ENCODE measurements at regions not wholly inside any gene's neighbourhood (a gene's known extent, or its start where the extent isn't known, plus 50 kb on each side); places are given as distances from the start of the nearest gene placed in this dataset.

GRCh38 chr9:104334549-104334948, 169.5 kb upstream of the OR13F1 start:
- TF ChIP-seq CTCF (IDR thresholded peaks at IDR 0.05) = no peak
- DNase-seq (ENCODE audit: low spot score) = no peak
- ATAC-seq (ENCODE audit: low FRiP score) = no peak

- TF ChIP-seq CTCF (IDR thresholded peaks at IDR 0.05) = no peak
- no peak for DNase-seq (ENCODE audit: low spot score)
- ATAC-seq (ENCODE audit: low FRiP score) = no peak
Observed at GRCh38 chr9:104339692-104340091, 164.4 kb upstream of the OR13F1 start.

- DNase-seq (ENCODE audit: low spot score) (no peak), ATAC-seq (ENCODE audit: low FRiP score) (no peak)
- no peak for TF ChIP-seq CTCF (IDR thresholded peaks at IDR 0.05)
Observed at GRCh38 chr9:104342552-104342951, 161.5 kb upstream of the OR13F1 start.

GRCh38 chr9:104345061-104345460, 159.0 kb upstream of the OR13F1 start:
- no peak for TF ChIP-seq CTCF (IDR thresholded peaks at IDR 0.05)
- no peak for DNase-seq (ENCODE audit: low spot score)
- no peak for ATAC-seq (ENCODE audit: low FRiP score)

GRCh38 chr9:104350541-104350940, 153.5 kb upstream of the OR13F1 start:
- TF ChIP-seq CTCF (IDR thresholded peaks at IDR 0.05) = no peak
- ATAC-seq (ENCODE audit: low FRiP score) = no peak
- DNase-seq (ENCODE audit: low spot score) = no peak

GRCh38 chr9:104351726-104352125, 152.3 kb upstream of the OR13F1 start:
- DNase-seq (ENCODE audit: low spot score) = no peak
- no peak for ATAC-seq (ENCODE audit: low FRiP score)
- no peak for TF ChIP-seq CTCF (IDR thresholded peaks at IDR 0.05)

GRCh38 chr9:104361207-104361606, 142.9 kb upstream of the OR13F1 start:
- TF ChIP-seq CTCF (IDR thresholded peaks at IDR 0.05) = no peak
- no peak for DNase-seq (ENCODE audit: low spot score)
- ATAC-seq (ENCODE audit: low FRiP score) = no peak

Data from omental fat pad (tissue), 3 donors.